Activated B cell treated with CpG ODN at 0.5 μM for 24 hours (primary cell): ENCODE measurements at regions not wholly inside any gene's neighbourhood (a gene's known extent, or its start where the extent isn't known, plus 50 kb on each side); places are given as distances from the start of the nearest gene placed in this dataset.

Experiments used
- ATAC-seq: fragments of 200-7000 bp; cut with Tn5 transposase; one replicate; pipeline ENCODE4 v1.10.0; 2021; ENCODE audit warnings: low read depth, mild to moderate bottlenecking, moderate library complexity
- CTCF ChIA-PET: fragments of 350-600 bp; sonication (Branson Sonifier 250); formaldehyde crosslinking; loops from one replicate; lab custom pipeline; 2021; ENCODE audit warnings: antibody characterized with exemption; lab: Charles Lee
- POLR2A ChIA-PET: fragments of 350-600 bp; sonication (Branson Sonifier 250); formaldehyde crosslinking; loops from one replicate; lab custom pipeline; 2021; ENCODE audit warnings: antibody characterized with exemption; lab: Charles Lee
- DNase-seq: peaks from one replicate; pipeline ENCODE4 v3.0.0; 2022
- H3K27ac Mint-ChIP-seq: one replicate; pipeline ENCODE4 v1.8.0; 2020; ENCODE audit warnings: mixed read lengths
- H3K27me3 Mint-ChIP-seq: one replicate; pipeline ENCODE4 v1.8.0; 2021; ENCODE audit warnings: mixed read lengths
- H3K36me3 Mint-ChIP-seq: one replicate; pipeline ENCODE4 v1.8.0; 2021; ENCODE audit warnings: low read depth, mixed read lengths
- H3K4me1 Mint-ChIP-seq: one replicate; pipeline ENCODE4 v1.8.0; 2021; ENCODE audit warnings: mixed read lengths
- H3K4me3 Mint-ChIP-seq: one replicate; pipeline ENCODE4 v1.8.0; 2020; ENCODE audit warnings: mild to moderate bottlenecking, mixed read lengths
- H3K9me3 Mint-ChIP-seq: one replicate; pipeline ENCODE4 v1.8.0; 2020; ENCODE audit warnings: mixed read lengths
- CTCF ChIP-seq: fragments of 200-600 bp; IDR thresholded peaks from one replicate; pipeline ENCODE4 v1.8.0; 2022; ENCODE audit warnings: antibody characterized with exemption, mild to moderate bottlenecking
- intact Hi-C: fragments of 100-400 bp; cut with micrococcal nuclease; formaldehyde crosslinking; loops from one replicate; pipeline ENCODE4 v1.15.1; 2024

- ATAC-seq (no peak), DNase-seq (no peak)
- Mint-ChIP-seq H3K4me3 (no peak overlapping the region), H3K27me3 (no peaks in the 10 kb centered on the region), H3K27ac (no peak overlapping the region), H3K36me3 (no peaks in the 10 kb centered on the region), H3K4me1 (no peaks in the 10 kb centered on the region), H3K9me3 (peaks cover 6% of the 10 kb centered on the region)
- intact Hi-C loops, result no loop called here
- TF ChIP-seq CTCF, result no peak
- POLR2A ChIA-PET, result no interaction called here
- CTCF ChIA-PET, result no interaction called here
Observed at GRCh38 chr2:21620771-21621170, 497.0 kb downstream of the TDRD15 start.

GRCh38 chr2:21627938-21628337, 504.2 kb downstream of the TDRD15 start:
- ATAC-seq (no peak), DNase-seq (no peak)
- CTCF ChIA-PET, result no interaction called here
- H3K36me3 Mint-ChIP-seq, result no peaks in the 10 kb centered on the region
- POLR2A ChIA-PET, result no interaction called here
- no peaks in the 10 kb centered on the region for H3K27me3 Mint-ChIP-seq
- no peaks in the 10 kb centered on the region for H3K9me3 Mint-ChIP-seq
- H3K4me3 Mint-ChIP-seq, result no peak overlapping the region
- H3K27ac Mint-ChIP-seq, result no peak overlapping the region
- intact Hi-C loops, result no loop called here
- no peak for TF ChIP-seq CTCF
- H3K4me1 Mint-ChIP-seq, result no peaks in the 10 kb centered on the region

GRCh38 chr2:21633015-21633414, 509.2 kb downstream of the TDRD15 start:
- H3K27ac Mint-ChIP-seq, result no peak overlapping the region
- POLR2A ChIA-PET, result no interaction called here
- intact Hi-C loops, result no loop called here
- H3K36me3 Mint-ChIP-seq, result no peaks in the 10 kb centered on the region
- no peak for DNase-seq
- no peaks in the 10 kb centered on the region for H3K4me1 Mint-ChIP-seq
- ATAC-seq, result no peak
- H3K9me3 Mint-ChIP-seq, result no peaks in the 10 kb centered on the region
- no peak for TF ChIP-seq CTCF
- no peaks in the 10 kb centered on the region for H3K27me3 Mint-ChIP-seq
- no peak overlapping the region for H3K4me3 Mint-ChIP-seq
- CTCF ChIA-PET, result no interaction called here

- H3K27ac Mint-ChIP-seq, result no peak overlapping the region
- no peaks in the 10 kb centered on the region for H3K4me1 Mint-ChIP-seq
- TF ChIP-seq CTCF, result no peak
- POLR2A ChIA-PET, result no interaction called here
- DNase-seq, result no peak
- H3K4me3 Mint-ChIP-seq, result no peak overlapping the region
- intact Hi-C loops, result no loop called here
- ATAC-seq, result no peak
- H3K9me3 Mint-ChIP-seq, result no peaks in the 10 kb centered on the region
- no peaks in the 10 kb centered on the region for H3K36me3 Mint-ChIP-seq
- H3K27me3 Mint-ChIP-seq, result no peaks in the 10 kb centered on the region
- CTCF ChIA-PET, result no interaction called here
Observed at GRCh38 chr2:21633466-21633865, 509.7 kb downstream of the TDRD15 start.

GRCh38 chr2:21633911-21634310, 510.1 kb downstream of the TDRD15 start:
- no peak for TF ChIP-seq CTCF
- H3K27me3 Mint-ChIP-seq, result no peaks in the 10 kb centered on the region
- no peaks in the 10 kb centered on the region for H3K36me3 Mint-ChIP-seq
- ATAC-seq (no peak), DNase-seq (no peak)
- H3K4me3 Mint-ChIP-seq, result no peak overlapping the region
- no peaks in the 10 kb centered on the region for H3K9me3 Mint-ChIP-seq
- no peak overlapping the region for H3K27ac Mint-ChIP-seq
- POLR2A ChIA-PET, result no interaction called here
- CTCF ChIA-PET, result no interaction called here
- no peaks in the 10 kb centered on the region for H3K4me1 Mint-ChIP-seq
- intact Hi-C loops, result no loop called here
